ENCODE measurements at regions not wholly inside any gene's neighbourhood (a gene's known extent, or its start where the extent isn't known, plus 50 kb on each side); places are given as distances from the start of the nearest gene placed in this dataset.
"Not testable (repeated sequence)": the region's sequence is repeated elsewhere in the genome, so short reads cannot be mapped to it uniquely, and the experiment has no call there.

DNA sequence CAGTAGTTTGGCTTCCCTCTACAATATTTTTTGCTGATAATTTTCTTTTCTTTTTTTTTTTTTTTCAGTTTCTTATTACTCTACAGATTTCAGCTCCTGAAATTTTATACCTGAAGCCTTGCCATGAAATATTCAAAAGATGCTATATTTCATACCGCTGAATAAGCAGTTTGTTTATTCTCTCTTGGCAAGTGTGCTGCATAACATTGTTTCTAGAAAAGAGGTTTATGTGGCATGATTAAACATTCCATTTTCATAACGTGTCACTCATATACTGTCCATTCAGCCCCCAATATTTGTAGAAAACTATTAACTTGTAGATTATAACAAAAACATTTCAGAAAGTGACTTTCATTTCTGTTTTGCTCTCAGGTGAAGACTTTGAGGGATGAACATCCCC, 174.4 kb upstream of the NOX3 start:
- DNase-seq (ENCODE audit: low spot score), result no peak
- FAIRE-seq, result no peak

- no peak for FAIRE-seq
- DNase-seq (ENCODE audit: low spot score), result no peak
Observed at GRCh38 chr6:155629652-155630051, 174.0 kb upstream of the NOX3 start.

- FAIRE-seq (no peak), DNase-seq (ENCODE audit: low spot score) (no peak)
Observed at GRCh38 chr6:155628306-155628705, 172.7 kb upstream of the NOX3 start.

DNA sequence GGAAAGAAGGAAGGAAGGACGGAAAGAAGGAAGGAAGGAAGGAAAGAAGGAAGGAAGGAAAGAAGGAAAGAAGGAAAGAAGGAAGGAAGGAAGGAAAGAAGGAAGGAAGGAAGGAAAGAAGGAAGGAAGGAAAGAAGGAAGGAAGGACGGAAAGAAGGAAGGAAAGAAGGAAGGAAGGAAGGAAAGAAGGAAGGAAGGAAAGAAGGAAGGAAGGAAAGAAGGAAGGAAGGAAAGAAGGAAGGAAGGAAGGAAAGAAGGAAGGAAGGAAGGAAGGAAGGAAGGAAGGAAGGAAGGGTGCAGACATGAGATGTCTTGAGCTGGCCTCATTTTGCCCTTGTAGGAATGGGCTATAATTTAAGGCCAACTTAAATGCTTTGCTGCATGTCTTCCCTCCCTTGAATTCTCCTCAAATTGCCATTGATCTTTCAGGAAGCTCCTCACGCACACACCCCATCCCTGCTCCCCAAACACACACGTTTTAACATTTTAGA, 172.1 kb upstream of the NOX3 start:
- DNase-seq (ENCODE audit: low spot score); FAIRE-seq: not testable (repeated sequence)

DNA sequence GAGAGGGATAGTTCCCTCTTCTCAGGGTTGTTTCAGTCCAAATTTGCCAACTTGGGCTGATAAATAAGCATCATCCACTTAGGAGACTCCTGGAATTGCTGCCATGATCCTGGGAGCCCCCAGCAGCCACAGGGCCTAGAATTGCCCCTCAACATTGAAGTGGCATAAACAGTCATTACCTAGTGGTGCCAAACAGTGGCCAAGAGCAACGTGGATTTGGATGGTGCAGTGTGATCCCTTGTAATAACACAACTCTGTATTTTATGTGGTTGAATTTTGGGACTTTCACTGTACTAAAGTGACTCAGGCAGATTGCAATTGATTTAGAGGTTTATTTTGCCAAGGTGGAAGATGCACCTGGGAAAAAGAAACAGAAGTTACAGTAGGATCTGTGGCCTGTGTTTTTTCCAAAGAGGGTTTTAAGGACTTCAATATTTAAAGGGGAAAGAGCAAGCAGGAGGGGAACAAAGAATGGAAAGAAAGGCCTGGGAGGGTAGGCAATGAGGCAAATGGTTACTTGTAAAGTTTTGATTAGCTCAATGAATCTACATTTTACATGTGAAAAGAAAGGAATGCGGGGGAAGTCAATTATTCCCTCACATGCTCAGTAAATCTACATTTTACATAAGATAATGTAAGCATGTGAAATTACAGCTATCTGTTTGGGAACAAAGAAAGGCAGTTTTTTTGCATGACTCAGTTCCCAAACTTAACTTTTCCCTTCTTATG, 168.0 kb upstream of the NOX3 start:
- FAIRE-seq (no peak), DNase-seq (ENCODE audit: low spot score) (no peak)

- DNase-seq (ENCODE audit: low spot score), result no peak
- FAIRE-seq, result no peak
Observed at GRCh38 chr6:155614606-155615005, 159.0 kb upstream of the NOX3 start.

- FAIRE-seq (no peak), DNase-seq (ENCODE audit: low spot score) (no peak)
Observed at GRCh38 chr6:155611742-155612141, 156.1 kb upstream of the NOX3 start.

GRCh38 chr6:155604991-155605390, 149.4 kb upstream of the NOX3 start:
- DNase-seq (ENCODE audit: low spot score), result peak; percentile 33
- FAIRE-seq, result no peak

DNA sequence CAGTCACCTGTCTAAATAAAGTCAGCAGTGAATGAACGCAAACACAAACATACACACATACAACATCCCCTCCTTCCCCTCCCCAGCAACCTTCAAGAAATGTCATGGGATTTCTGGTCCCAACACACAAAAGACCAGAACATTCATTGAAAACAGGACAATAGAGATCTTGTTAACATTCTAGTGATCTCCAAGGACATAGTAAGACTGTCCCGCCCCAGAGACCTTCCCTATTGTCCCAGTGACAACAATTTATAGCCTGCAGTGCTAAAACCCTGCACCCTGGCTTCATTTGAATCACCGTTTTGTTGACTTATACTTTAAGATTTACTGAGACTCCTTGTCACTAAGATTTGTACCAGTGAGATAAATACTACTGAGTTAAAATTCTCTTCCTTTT, 143.9 kb upstream of the NOX3 start:
- no peak for FAIRE-seq
- no peak for DNase-seq (ENCODE audit: low spot score)

GRCh38 chr6:155599160-155599559, 143.5 kb upstream of the NOX3 start:
- DNase-seq (ENCODE audit: low spot score) (no peak), FAIRE-seq (no peak)

- FAIRE-seq (no peak), DNase-seq (ENCODE audit: low spot score) (no peak)
Observed at GRCh38 chr6:155595284-155595683, 139.6 kb upstream of the NOX3 start.

- DNase-seq (ENCODE audit: low spot score), result no peak
- no peak for FAIRE-seq
Observed at GRCh38 chr6:155591741-155592140, 136.1 kb upstream of the NOX3 start.

DNA sequence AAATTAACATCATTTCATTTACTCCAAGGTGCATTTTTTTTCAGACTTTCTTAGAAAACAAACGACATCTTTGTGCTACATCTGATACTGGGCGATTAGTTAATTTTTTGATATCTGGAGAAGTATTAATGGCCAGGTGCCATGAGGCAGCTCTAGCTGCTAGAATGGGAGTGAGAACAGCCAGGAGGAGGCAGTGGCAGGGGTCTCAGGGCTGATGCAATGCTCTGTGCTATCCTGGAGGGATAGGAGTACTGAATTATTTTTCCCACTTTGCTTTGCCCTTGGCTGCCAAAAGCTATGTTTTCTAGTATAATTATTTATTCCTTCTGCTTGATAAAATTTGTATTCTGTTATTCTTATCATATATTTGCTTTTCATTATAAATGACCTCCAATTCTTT, 133.6 kb upstream of the NOX3 start:
- FAIRE-seq, result no peak
- no peak for DNase-seq (ENCODE audit: low spot score)

- FAIRE-seq (no peak), DNase-seq (ENCODE audit: low spot score) (no peak)
Observed at GRCh38 chr6:155587817-155588216, 132.2 kb upstream of the NOX3 start.

DNA sequence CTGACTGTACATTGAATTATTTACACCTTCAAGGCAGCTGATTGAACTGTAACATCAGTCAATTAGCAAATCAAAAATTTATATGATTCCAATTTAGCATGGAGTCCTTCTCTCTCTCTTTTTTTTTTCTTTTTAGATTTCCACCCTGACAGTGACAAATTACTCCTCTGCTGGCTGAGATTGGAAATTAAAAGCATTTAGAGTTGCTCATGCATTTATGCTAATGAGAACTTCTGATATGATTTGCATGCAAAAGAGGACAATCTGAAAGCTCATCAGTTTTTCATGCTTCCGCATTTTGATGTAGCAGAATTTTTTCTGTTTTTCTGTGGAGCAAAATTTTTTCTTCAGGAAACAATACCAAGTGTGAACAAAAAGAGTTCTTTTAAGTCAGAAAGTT, 130.5 kb upstream of the NOX3 start:
- no peak for FAIRE-seq
- DNase-seq (ENCODE audit: low spot score), result no peak

DNA sequence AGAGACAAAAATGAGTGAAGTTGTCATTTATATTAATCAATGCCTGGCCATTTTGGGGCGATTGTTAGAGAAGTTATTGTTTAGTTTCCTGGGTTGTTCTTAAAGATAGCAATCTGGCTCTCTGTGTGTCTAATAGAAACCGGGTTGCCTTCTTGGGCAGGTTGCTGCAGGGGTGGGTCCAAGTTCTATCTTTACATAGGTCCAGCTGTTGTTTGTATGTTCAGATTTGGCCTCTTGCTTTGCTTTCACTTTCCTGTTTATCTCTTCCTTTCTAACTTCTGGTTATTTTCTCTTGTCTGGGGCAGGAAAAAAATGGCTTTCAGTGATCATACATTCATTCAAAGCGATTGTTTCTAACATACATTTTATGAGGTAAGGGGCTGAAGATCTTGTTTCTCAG, 128.4 kb upstream of the NOX3 start:
- no peak for FAIRE-seq
- DNase-seq (ENCODE audit: low spot score), result no peak

GRCh38 chr6:155582016-155582991, 126.7 kb upstream of the NOX3 start:
- FAIRE-seq (no peak), DNase-seq (ENCODE audit: low spot score) (no peak)

DNA sequence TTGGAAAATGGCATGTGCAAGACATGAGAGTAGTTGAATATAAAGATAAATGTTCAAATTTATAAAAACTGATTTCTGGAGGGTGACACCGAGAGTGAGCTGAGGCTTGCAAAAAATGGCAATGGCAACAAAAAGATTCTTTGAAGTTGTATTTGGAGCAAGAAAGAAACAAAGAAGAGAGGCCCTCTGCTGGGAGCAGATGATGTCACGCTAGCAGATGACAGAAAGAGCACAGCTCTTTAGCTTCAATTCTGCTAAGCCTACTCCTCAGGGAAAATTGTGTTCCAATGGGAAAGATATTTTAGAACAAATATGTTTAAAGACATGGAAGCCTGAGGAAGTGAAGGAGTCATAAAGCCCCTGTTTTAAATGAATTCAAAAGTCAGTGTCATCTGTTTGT, 125.3 kb upstream of the NOX3 start:
- DNase-seq (ENCODE audit: low spot score) (no peak), FAIRE-seq (no peak)

DNA sequence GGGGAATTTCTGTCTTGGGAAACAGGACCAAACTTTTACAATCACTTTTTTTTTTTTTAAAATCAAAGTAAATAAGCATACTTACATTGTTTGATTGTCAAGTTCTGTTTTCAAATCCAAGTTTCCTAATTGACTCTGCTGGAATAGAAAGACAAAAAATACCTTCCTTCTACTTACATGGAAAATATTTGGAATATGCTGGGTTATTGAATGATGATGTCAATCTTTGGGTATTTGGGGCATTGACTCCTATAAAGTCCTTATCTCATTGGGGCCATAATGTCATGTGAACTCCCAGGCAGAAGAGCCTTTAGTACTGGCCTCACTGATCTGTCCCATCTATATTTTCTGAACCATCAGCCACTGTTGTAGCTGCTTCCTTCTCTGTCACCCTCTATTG, 122.6 kb upstream of the NOX3 start:
- no peak for FAIRE-seq
- no peak for DNase-seq (ENCODE audit: low spot score)

DNA sequence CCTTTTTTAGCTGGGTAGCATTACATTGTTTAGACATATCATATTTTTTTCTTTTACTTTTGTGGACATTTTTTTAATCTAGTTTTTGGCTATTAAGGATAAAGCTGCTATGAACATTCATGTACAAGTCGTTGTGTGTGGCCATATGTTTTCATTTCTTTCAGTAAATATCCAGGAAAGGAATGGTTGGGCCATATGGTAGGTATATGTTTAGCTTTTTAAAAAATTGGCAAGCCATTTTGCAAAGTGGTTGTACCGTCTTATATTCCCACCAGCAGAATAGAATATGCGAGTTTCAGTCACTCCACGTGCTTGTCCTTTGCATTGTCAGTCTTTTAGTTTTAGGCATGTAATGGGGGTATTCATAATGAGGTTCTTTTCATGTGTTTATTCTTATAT, 106.3 kb upstream of the NOX3 start:
- FAIRE-seq, result no peak
- no peak for DNase-seq (ENCODE audit: low spot score)

GRCh38 chr6:155561257-155561965, 105.8 kb upstream of the NOX3 start:
- no peak for FAIRE-seq

GRCh38 chr6:155549928-155550327, 94.3 kb upstream of the NOX3 start:
- no peak for FAIRE-seq
- DNase-seq (ENCODE audit: low spot score), result no peak

More at GRCh38 chr6:155561257-155561965, 105.8 kb upstream of the NOX3 start:
- no peak for DNase-seq (ENCODE audit: low spot score)
